Thyroid gland (tissue), 4 donors: ENCODE measurements at regions not wholly inside any gene's neighbourhood (a gene's known extent, or its start where the extent isn't known, plus 50 kb on each side); places are given as distances from the start of the nearest gene placed in this dataset.

Experiments used
- CTCF ChIP-seq, 6 experiments: fragments of 200-600 bp in 3 of 6; fragments of 450-650 bp in 3 of 6; sonication (generic) in 3 of 6; IDR thresholded peaks; one replicate each; pipeline ENCODE4 v1.5.1; 2016 to 2019; ENCODE audit warnings: antibody characterized with exemption in 6 of 6, mild to moderate bottlenecking in 2 of 6, inconsistent platforms in 1 of 6, moderate library complexity in 1 of 6
- POLR2A ChIP-seq, 2 donors: fragments of 450-650 bp; IDR thresholded peaks; one replicate each; pipeline ENCODE4 v1.6.1; 2017; ENCODE audit warnings: antibody characterized with exemption in 2 of 2, mild to moderate bottlenecking in 2 of 2, moderate library complexity in 1 of 2

- no peak for TF ChIP-seq CTCF (IDR thresholded peaks at IDR 0.05)
- no peak for TF ChIP-seq POLR2A (IDR thresholded peaks at IDR 0.05)
These were observed 303.0 kb upstream of the RTL1 start for GRCh38 chr14:101206556-101206955.
